Gastroesophageal sphincter (tissue), 4 donors: ENCODE measurements at regions not wholly inside any gene's neighbourhood (a gene's known extent, or its start where the extent isn't known, plus 50 kb on each side); places are given as distances from the start of the nearest gene placed in this dataset.

ENCODE experiments used
- ATAC-seq: fragments of 150-250 bp; one replicate; pipeline ENCODE4 v1.9.1; 2016; ENCODE audit warnings: mild to moderate bottlenecking, moderate library complexity
- H3K27ac ChIP-seq, 4 donors: fragments of 200-600 bp; sonication (generic) in 3 of 4; 1 replicate in 3 of 4; 2 replicates in 1 of 4; pipeline ENCODE4 v1.5.1; 2016 to 2019
- H3K27me3 ChIP-seq: fragments of 200-600 bp; sonication (generic); one replicate; pipeline ENCODE4 v1.5.1; 2019
- H3K36me3 ChIP-seq, 2 donors: fragments of 200-600 bp; sonication (generic); one replicate each; pipeline ENCODE4 v1.5.1; 2019; ENCODE audit warnings: control low read depth in 1 of 2
- H3K4me1 ChIP-seq, 3 donors: fragments of 200-600 bp; sonication (generic); 1 replicate in 2 of 3; 2 replicates in 1 of 3; pipeline ENCODE4 v1.5.1; 2016 to 2019; ENCODE audit warnings: control low read depth in 2 of 3
- H3K4me3 ChIP-seq, 2 donors: fragments of 200-600 bp; sonication (generic); one replicate each; pipeline ENCODE4 v1.5.1; 2019; ENCODE audit warnings: mild to moderate bottlenecking in 1 of 2, moderate library complexity in 1 of 2
- H3K9me3 ChIP-seq, 3 donors: fragments of 200-600 bp; sonication (generic); one replicate each; pipeline ENCODE4 v1.5.1; 2017 to 2019; ENCODE audit warnings: control low read depth in 2 of 3
- CTCF ChIP-seq, 4 experiments: fragments of 200-600 bp in 2 of 4; fragments of 450-650 bp in 2 of 4; sonication (generic) in 1 of 4; IDR thresholded peaks; one replicate each; pipeline ENCODE4 v1.5.1; 2017 to 2019; ENCODE audit warnings: antibody characterized with exemption in 4 of 4, mild to moderate bottlenecking in 2 of 4, moderate library complexity in 2 of 4
- EP300 ChIP-seq: sonication (generic); formaldehyde crosslinking; IDR thresholded peaks from one replicate; pipeline ENCODE4 v1.6.1; 2017; ENCODE audit warnings: antibody characterized with exemption, mild to moderate bottlenecking
- POLR2A ChIP-seq, 2 donors: fragments of 450-650 bp; IDR thresholded peaks; one replicate each; pipeline ENCODE4 v1.6.1; 2017; ENCODE audit warnings: antibody characterized with exemption in 2 of 2, mild to moderate bottlenecking in 2 of 2, moderate library complexity in 1 of 2
- POLR2AphosphoS5 ChIP-seq: sonication (generic); formaldehyde crosslinking; IDR thresholded peaks from one replicate; pipeline ENCODE4 v1.6.1; 2017; ENCODE audit warnings: antibody characterized with exemption
- WGBS, 2 donors: methylation state at CpG; one replicate each; pipeline ENCODE4 v1.1.5; 2018; ENCODE audit warnings: low coverage in 1 of 2; 5-methylcytosine and 5-hydroxymethylcytosine counted together

- H3K27me3 ChIP-seq, result no peaks in the 10 kb centered on the region
- TF ChIP-seq CTCF (IDR thresholded peaks at IDR 0.05) (no peak), POLR2AphosphoS5 (no peak), POLR2A (IDR thresholded peaks at IDR 0.05) (no peak), EP300 (no peak)
- H3K9me3 ChIP-seq, result no peaks in the 10 kb centered on the region
- no peak overlapping the region for H3K4me3 ChIP-seq
- no peak overlapping the region for H3K27ac ChIP-seq
- H3K36me3 ChIP-seq, result no peaks in the 10 kb centered on the region
- peaks cover 0 to 14% (median 0%) of the 10 kb centered on the region in 3 donors for H3K4me1 ChIP-seq
- 82 to 83% methylated on average over 13 of the region's 14 CpGs for WGBS, 2 donors
- ATAC-seq, result no peak
Observed at GRCh38 chr1:55572878-55573734, 357.9 kb upstream of the USP24 start.

GRCh38 chr1:55571767-55572166 is 356.6 kb upstream of the USP24 start:
- Histone ChIP-seq H3K4me1 (peaks cover 0 to 14% (median 0%) of the 10 kb centered on the region in 3 donors), H3K27me3 (no peaks in the 10 kb centered on the region), H3K36me3 (no peaks in the 10 kb centered on the region), H3K9me3 (peaks cover 0 to 10% (median 0%) of the 10 kb centered on the region in 3 donors), H3K27ac (no peak overlapping the region), H3K4me3 (no peak overlapping the region)
- TF ChIP-seq POLR2A (IDR thresholded peaks at IDR 0.05) (no peak), EP300 (no peak), POLR2AphosphoS5 (no peak), CTCF (IDR thresholded peaks at IDR 0.05) (no peak)
- no peak for ATAC-seq
- WGBS, 2 donors, result 90 to 94% methylated on average over 3 of the region's 3 CpGs

GRCh38 chr1:55569417-55569816 is 354.3 kb upstream of the USP24 start:
- no peak for ATAC-seq
- 70 to 83% methylated on average over 2 of the region's 2 CpGs for WGBS, 2 donors
- no peak overlapping the region for H3K27ac ChIP-seq
- TF ChIP-seq POLR2A (IDR thresholded peaks at IDR 0.05) (no peak), EP300 (no peak), CTCF (IDR thresholded peaks at IDR 0.05) (no peak), POLR2AphosphoS5 (no peak)
- no peaks in the 10 kb centered on the region for H3K36me3 ChIP-seq
- no peaks in the 10 kb centered on the region for H3K27me3 ChIP-seq
- H3K4me1 ChIP-seq, result no peaks in the 10 kb centered on the region
- peaks cover 0 to 10% (median 0%) of the 10 kb centered on the region in 3 donors for H3K9me3 ChIP-seq
- no peak overlapping the region for H3K4me3 ChIP-seq

GRCh38 chr1:55568732-55569131 is 353.6 kb upstream of the USP24 start:
- Histone ChIP-seq H3K4me1 (no peaks in the 10 kb centered on the region), H3K27ac (no peak overlapping the region), H3K27me3 (no peaks in the 10 kb centered on the region), H3K36me3 (no peaks in the 10 kb centered on the region), H3K4me3 (no peak overlapping the region), H3K9me3 (peaks cover 0 to 10% (median 0%) of the 10 kb centered on the region in 3 donors)
- no peak for TF ChIP-seq CTCF (IDR thresholded peaks at IDR 0.05)
- TF ChIP-seq POLR2AphosphoS5, result no peak
- no peak for TF ChIP-seq POLR2A (IDR thresholded peaks at IDR 0.05)
- TF ChIP-seq EP300, result no peak
- WGBS, 2 donors, result 62 to 89% methylated on average over 2 of the region's 2 CpGs
- ATAC-seq, result no peak

- WGBS, 2 donors, result 27 to 43% methylated on average over 1 of the region's 1 CpG
- Histone ChIP-seq H3K4me3 (no peak overlapping the region), H3K27ac (no peak overlapping the region), H3K36me3 (no peaks in the 10 kb centered on the region), H3K27me3 (no peaks in the 10 kb centered on the region), H3K4me1 (peaks cover 0 to 9% (median 0%) of the 10 kb centered on the region in 3 donors), H3K9me3 (no peaks in the 10 kb centered on the region)
- ATAC-seq, result no peak
- TF ChIP-seq POLR2AphosphoS5, result no peak
- TF ChIP-seq EP300, result no peak
- TF ChIP-seq POLR2A (IDR thresholded peaks at IDR 0.05), result no peak
- TF ChIP-seq CTCF (IDR thresholded peaks at IDR 0.05), result no peak
Observed at GRCh38 chr1:55560266-55560665, 345.1 kb upstream of the USP24 start.
